ENCODE measurements at regions not wholly inside any gene's neighbourhood (a gene's known extent, or its start where the extent isn't known, plus 50 kb on each side); places are given as distances from the start of the nearest gene placed in this dataset.

GRCh38 chr14:71468701-71469100 is 463.5 kb upstream of the RGS6 start:
- no peak for DNase-seq
- Mint-ChIP-seq H3K27ac (no peak overlapping the region), H3K4me3 (no peak overlapping the region), H3K27me3 (ENCODE audit: low read depth in 2 of 2) (no peaks in the 10 kb centered on the region), H3K9me3 (peaks cover 5 to 6% of the 10 kb centered on the region in 2 donors), H3K36me3 (no peaks in the 10 kb centered on the region), H3K4me1 (peaks cover 10 to 28% of the 10 kb centered on the region in 2 donors)
- intact Hi-C loops (cut with micrococcal nuclease), result loop anchor here (2.0 kb wide), 1 partner anchor 184 kb away; no protein-coding TSS in a partner anchor
- no peak for ATAC-seq
- WGBS (ENCODE audit: insufficient coverage), result 92% methylated on average over 1 of the region's 1 CpG
- Histone ChIP-seq H3K4me1 (ENCODE audit: control insufficient read depth, insufficient read depth, low read length) (no peaks in the 10 kb centered on the region), H3K36me3 (ENCODE audit: control insufficient read depth, insufficient read depth, low read length) (no peaks in the 10 kb centered on the region), H3K9me3 (ENCODE audit: control insufficient read depth, insufficient read depth, low read length) (peaks cover 3% of the 10 kb centered on the region), H3K27me3 (ENCODE audit: control insufficient read depth, insufficient read depth, low read length) (no peaks in the 10 kb centered on the region), H3K27ac (ENCODE audit: low read length) (no peak overlapping the region), H3K4me3 (ENCODE audit: low read length) (no peak overlapping the region)
- no peak for TF ChIP-seq CTCF (IDR thresholded peaks at IDR 0.05)

- no peak for TF ChIP-seq CTCF (IDR thresholded peaks at IDR 0.05)
- no peak for ATAC-seq
- Histone ChIP-seq H3K9me3 (ENCODE audit: control insufficient read depth, insufficient read depth, low read length) (no peaks in the 10 kb centered on the region), H3K27me3 (ENCODE audit: control insufficient read depth, insufficient read depth, low read length) (no peaks in the 10 kb centered on the region), H3K36me3 (ENCODE audit: control insufficient read depth, insufficient read depth, low read length) (no peaks in the 10 kb centered on the region), H3K4me1 (ENCODE audit: control insufficient read depth, insufficient read depth, low read length) (no peaks in the 10 kb centered on the region), H3K4me3 (ENCODE audit: low read length) (no peak overlapping the region), H3K27ac (ENCODE audit: low read length) (no peak overlapping the region)
- no peak overlapping the region for H3K27ac Mint-ChIP-seq
- H3K9me3 Mint-ChIP-seq, result peaks cover 5 to 6% of the 10 kb centered on the region in 2 donors
- DNase-seq, result no peak
- intact Hi-C loops (cut with micrococcal nuclease), result loop anchor here (2.0 kb wide), 1 partner anchor 183 kb away; no protein-coding TSS in a partner anchor
- H3K4me1 Mint-ChIP-seq, result peaks cover 20 to 36% of the 10 kb centered on the region in 2 donors
- no peaks in the 10 kb centered on the region for H3K36me3 Mint-ChIP-seq
- no peak overlapping the region for H3K4me3 Mint-ChIP-seq
- no peaks in the 10 kb centered on the region for H3K27me3 Mint-ChIP-seq (ENCODE audit: low read depth in 2 of 2)
- WGBS (ENCODE audit: insufficient coverage), result 94% methylated on average over 6 of the region's 6 CpGs
Observed at GRCh38 chr14:71469643-71470335, 462.4 kb upstream of the RGS6 start.

- Mint-ChIP-seq H3K9me3 (peaks cover 5 to 6% of the 10 kb centered on the region in 2 donors), H3K36me3 (no peaks in the 10 kb centered on the region), H3K4me1 (peaks cover 26 to 32% of the 10 kb centered on the region in 2 donors), H3K4me3 (no peak overlapping the region), H3K27me3 (ENCODE audit: low read depth in 2 of 2) (no peaks in the 10 kb centered on the region), H3K27ac (no peak overlapping the region)
- no peaks in the 10 kb centered on the region for H3K36me3 ChIP-seq (ENCODE audit: control insufficient read depth, insufficient read depth, low read length)
- H3K4me3 ChIP-seq (ENCODE audit: low read length), result no peak overlapping the region
- no peaks in the 10 kb centered on the region for H3K9me3 ChIP-seq (ENCODE audit: control insufficient read depth, insufficient read depth, low read length)
- intact Hi-C loops (cut with micrococcal nuclease), result no loop called here
- no peak overlapping the region for H3K27ac ChIP-seq (ENCODE audit: low read length)
- 93% methylated on average over 4 of the region's 6 CpGs for WGBS (ENCODE audit: insufficient coverage)
- H3K4me1 ChIP-seq (ENCODE audit: control insufficient read depth, insufficient read depth, low read length), result no peaks in the 10 kb centered on the region
- H3K27me3 ChIP-seq (ENCODE audit: control insufficient read depth, insufficient read depth, low read length), result no peaks in the 10 kb centered on the region
- no peak for ATAC-seq
- DNase-seq, result no peak
- TF ChIP-seq CTCF (IDR thresholded peaks at IDR 0.05), result no peak
Observed at GRCh38 chr14:71471634-71472355, 460.4 kb upstream of the RGS6 start.
